CD14-positive monocyte (primary cell): ENCODE measurements at regions not wholly inside any gene's neighbourhood (a gene's known extent, or its start where the extent isn't known, plus 50 kb on each side); places are given as distances from the start of the nearest gene placed in this dataset.

Experiments used
- DNase-seq, 3 donors: peaks; one replicate each; pipeline ENCODE4 v3.0.0-alpha.2; 2011 to 2022
- H2AFZ ChIP-seq: 2 replicates; pipeline ENCODE4 v1.6.0; 2012; ENCODE audit warnings: mild to moderate bottlenecking, low read depth, low read length, inconsistent platforms; ENCODE audit not compliant: insufficient read depth, poor library complexity, severe bottlenecking
- H3K27ac ChIP-seq, 2 donors: 1 replicate in 1 of 2; 2 replicates in 1 of 2; pipeline ENCODE4 v1.5.1; 2012 to 2013; ENCODE audit warnings: low read length in 2 of 2, control low read depth in 1 of 2, inconsistent platforms in 1 of 2, low read depth in 1 of 2, mild to moderate bottlenecking in 1 of 2
- H3K27me3 ChIP-seq, 2 donors: one replicate each; pipeline versions ENCODE4 v1.6.0 to v1.6.1; 2011 to 2013; ENCODE audit warnings: low read length in 2 of 2; ENCODE audit not compliant: control insufficient read depth in 2 of 2, insufficient read depth in 2 of 2
- H3K36me3 ChIP-seq, 2 donors: replicated peaks in 1 of 2; 1 replicate in 1 of 2; 2 replicates in 1 of 2; pipeline versions ENCODE4 v1.5.1 to v1.6.1; 2012 to 2013; ENCODE audit warnings: low read length in 2 of 2, control low read depth in 1 of 2, inconsistent platforms in 1 of 2, mild to moderate bottlenecking in 1 of 2; ENCODE audit not compliant: insufficient read depth in 2 of 2, control insufficient read depth in 1 of 2
- H3K4me1 ChIP-seq, 2 donors: 1 replicate in 1 of 2; 2 replicates in 1 of 2; pipeline versions ENCODE4 v1.5.1 to v1.6.1; 2012 to 2013; ENCODE audit warnings: low read length in 2 of 2, control low read depth in 1 of 2, inconsistent platforms in 1 of 2, mild to moderate bottlenecking in 1 of 2, moderate library complexity in 1 of 2; ENCODE audit not compliant: insufficient read depth in 2 of 2, control insufficient read depth in 1 of 2
- H3K4me2 ChIP-seq: replicated peaks from 2 replicates; pipeline ENCODE3; 2012; ENCODE audit warnings: low read length, moderate library complexity, mild to moderate bottlenecking; ENCODE audit not compliant: poor library complexity, severe bottlenecking; ENCODE audit errors: extremely low read depth
- H3K4me3 ChIP-seq, 3 experiments: fragments of 200-600 bp in 1 of 3; sonication (generic) in 1 of 3; replicated peaks in 1 of 3; 1 replicate in 2 of 3; 2 replicates in 1 of 3; pipeline ENCODE4 v1.5.1; 2011 to 2013; ENCODE audit warnings: low read length in 3 of 3, mild to moderate bottlenecking in 3 of 3, control low read depth in 2 of 3, low read depth in 2 of 3, inconsistent platforms in 1 of 3, moderate library complexity in 1 of 3
- H3K79me2 ChIP-seq: 2 replicates; pipeline ENCODE4 v1.6.0; 2012; ENCODE audit warnings: mild to moderate bottlenecking, control low read depth, inconsistent platforms, low read length, moderate library complexity; ENCODE audit not compliant: insufficient read depth
- H3K9ac ChIP-seq: 2 replicates; pipeline ENCODE4 v1.6.0; 2017; ENCODE audit warnings: low read length, mild to moderate bottlenecking; ENCODE audit not compliant: insufficient read depth, poor library complexity, severe bottlenecking
- H3K9me3 ChIP-seq, 2 donors: replicated peaks in 1 of 2; 1 replicate in 1 of 2; 2 replicates in 1 of 2; pipeline versions ENCODE4 v1.5.1 to v1.6.1; 2012 to 2013; ENCODE audit warnings: low read length in 2 of 2, control low read depth in 1 of 2; ENCODE audit not compliant: control insufficient read depth in 1 of 2, insufficient read depth in 1 of 2
- H4K20me1 ChIP-seq: 2 replicates; pipeline ENCODE4 v1.6.0; 2012; ENCODE audit warnings: mild to moderate bottlenecking, low read length, control low read depth, moderate library complexity; ENCODE audit not compliant: insufficient read depth
- H3K27ac Mint-ChIP-seq, 7 donors: one replicate each; pipeline ENCODE4 v1.8.0; 2020; ENCODE audit warnings: mild to moderate bottlenecking in 7 of 7, mixed read lengths in 7 of 7, moderate library complexity in 6 of 7, inconsistent platforms in 2 of 7
- H3K27me3 Mint-ChIP-seq, 3 donors: one replicate each; pipeline ENCODE4 v1.8.0; 2021 to 2022; ENCODE audit warnings: low read depth in 3 of 3, mild to moderate bottlenecking in 3 of 3, mixed read lengths in 3 of 3, moderate library complexity in 3 of 3, inconsistent platforms in 1 of 3
- H3K36me3 Mint-ChIP-seq, 2 donors: one replicate each; pipeline ENCODE4 v1.8.0; 2020; ENCODE audit warnings: mixed read lengths in 2 of 2, inconsistent platforms in 1 of 2, mild to moderate bottlenecking in 1 of 2
- H3K4me1 Mint-ChIP-seq: one replicate; pipeline ENCODE4 v1.8.0; 2020; ENCODE audit warnings: mild to moderate bottlenecking, mixed read lengths
- H3K4me3 Mint-ChIP-seq, 2 donors: one replicate each; pipeline ENCODE4 v1.8.0; 2020; ENCODE audit warnings: mild to moderate bottlenecking in 2 of 2, mixed read lengths in 2 of 2, moderate library complexity in 1 of 2
- H3K9me3 Mint-ChIP-seq, 7 donors: one replicate each; pipeline ENCODE4 v1.8.0; 2020 to 2022; ENCODE audit warnings: mixed read lengths in 7 of 7, mild to moderate bottlenecking in 6 of 7, moderate library complexity in 6 of 7, inconsistent platforms in 2 of 7
- CTCF ChIP-seq: fragments of 200-600 bp; IDR thresholded peaks from one replicate; pipeline ENCODE4 v1.8.0; 2022; ENCODE audit warnings: antibody characterized with exemption, mild to moderate bottlenecking
- WGBS: methylation state at CpG from one replicate; pipeline ENCODE4 v1.1.5; 2013; ENCODE audit warnings: missing lambda C conversion rate; ENCODE audit not compliant: insufficient coverage; 5-methylcytosine and 5-hydroxymethylcytosine counted together
- intact Hi-C, 2 donors: fragments of 100-400 bp; cut with micrococcal nuclease; formaldehyde crosslinking; loops; one replicate each; pipeline versions ENCODE4 v1.15.0 to v1.15.1; 2023

- DNase-seq: no peak
- Histone ChIP-seq H2AFZ (no peak overlapping the region), H3K4me2 (no peak overlapping the region), H3K9me3 (no peaks in the 10 kb centered on the region), H3K4me1 (no peaks in the 10 kb centered on the region), H3K27me3 (no peaks in the 10 kb centered on the region), H3K9ac (no peak overlapping the region), H3K4me3 (no peak overlapping the region), H3K36me3 (no peaks in the 10 kb centered on the region), H4K20me1 (no peaks in the 10 kb centered on the region), H3K27ac (no peak overlapping the region), H3K79me2 (no peaks in the 10 kb centered on the region)
- WGBS: no CpG with 5 or more reads among the region's 1 CpG
- no peaks in the 10 kb centered on the region for H3K4me1 Mint-ChIP-seq
- H3K27ac Mint-ChIP-seq: no peak overlapping the region
- H3K36me3 Mint-ChIP-seq: no peaks in the 10 kb centered on the region
- no peak for TF ChIP-seq CTCF
- intact Hi-C loops: no loop called here
- no peaks in the 10 kb centered on the region for H3K27me3 Mint-ChIP-seq
- no peaks in the 10 kb centered on the region for H3K9me3 Mint-ChIP-seq
- H3K4me3 Mint-ChIP-seq: no peak overlapping the region
These were observed 532.6 kb downstream of the KCNT2 start for GRCh38 chr1:196075621-196076020.

- Histone ChIP-seq H3K4me2 (no peak overlapping the region), H2AFZ (no peak overlapping the region), H3K4me1 (no peaks in the 10 kb centered on the region), H3K9me3 (no peaks in the 10 kb centered on the region), H3K27me3 (no peaks in the 10 kb centered on the region), H3K36me3 (no peaks in the 10 kb centered on the region), H4K20me1 (no peaks in the 10 kb centered on the region), H3K79me2 (no peaks in the 10 kb centered on the region), H3K9ac (no peak overlapping the region), H3K27ac (no peak overlapping the region), H3K4me3 (no peak overlapping the region)
- Mint-ChIP-seq H3K9me3 (no peaks in the 10 kb centered on the region), H3K4me3 (no peak overlapping the region), H3K27me3 (no peaks in the 10 kb centered on the region), H3K27ac (no peak overlapping the region), H3K36me3 (no peaks in the 10 kb centered on the region), H3K4me1 (no peaks in the 10 kb centered on the region)
- no peak for DNase-seq
- intact Hi-C loops: no loop called here
- no peak for TF ChIP-seq CTCF
These were observed 534.1 kb downstream of the KCNT2 start for GRCh38 chr1:196074182-196074581.
